ENCODE measurements at regions not wholly inside any gene's neighbourhood (a gene's known extent, or its start where the extent isn't known, plus 50 kb on each side); places are given as distances from the start of the nearest gene placed in this dataset.
"Not testable (repeated sequence)": the region's sequence is repeated elsewhere in the genome, so short reads cannot be mapped to it uniquely, and the experiment has no call there.

DNA sequence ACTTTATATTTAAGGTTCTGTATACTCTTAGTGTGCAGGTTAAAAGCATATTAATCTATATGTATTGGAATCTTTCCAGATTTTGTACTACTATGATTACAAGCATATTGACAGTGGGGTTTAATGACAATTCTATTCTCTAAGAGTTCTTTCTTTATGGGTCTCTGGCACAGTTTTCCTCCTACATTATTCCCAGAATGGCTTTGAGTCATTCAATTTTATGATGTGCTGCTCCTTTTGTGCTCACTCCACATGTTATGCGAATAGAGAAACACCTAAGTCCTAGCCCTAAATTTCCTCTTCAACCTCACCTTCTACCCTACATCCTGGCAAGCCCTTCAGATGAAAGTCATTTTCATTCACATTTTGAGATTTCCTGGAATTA is 209.9 kb upstream of the DIAPH2 start:
- intact Hi-C loops (cut with micrococcal nuclease; ENCODE audit: unreplicated experiment), result no loop called here
- no TSS peak for BruUV-seq (replicated peaks)
- CTCF ChIA-PET, result no interaction called here

DNA sequence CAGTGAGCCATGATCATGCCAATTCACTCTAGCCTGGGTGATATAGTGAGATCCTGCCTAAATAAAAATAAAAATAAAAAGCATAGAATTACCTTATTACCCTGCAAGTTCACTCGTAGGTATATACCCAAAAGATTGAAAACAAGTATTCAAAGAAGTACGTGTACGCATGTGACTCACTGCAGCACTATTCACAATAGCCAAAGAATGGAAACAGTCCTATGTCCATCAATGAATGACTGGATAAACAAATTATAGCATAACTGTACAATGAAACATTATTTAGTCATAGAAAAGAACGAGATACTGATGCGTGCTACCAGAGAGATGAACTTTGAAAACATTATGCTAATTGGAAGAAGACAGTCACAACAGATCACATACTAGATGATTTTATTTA is 204.6 kb upstream of the DIAPH2 start:
- no peak overlapping the region for H3K4me2 ChIP-seq
- H3K27ac ChIP-seq, result no peak overlapping the region
- no peak for DNase-seq
- H3F3A ChIP-seq (ENCODE audit: insufficient read depth, low read depth), result no peaks in the 10 kb centered on the region
- ChIA-PET POLR2A (ENCODE audit: unreplicated experiment) (no interaction called here), CTCF (no interaction called here)
- no peaks in the 10 kb centered on the region for H3K9me3 ChIP-seq (ENCODE audit: insufficient read depth, low read depth)
- intact Hi-C loops (cut with micrococcal nuclease; ENCODE audit: unreplicated experiment), result no loop called here
- H2AFZ ChIP-seq, result no peak overlapping the region
- H3K9me2 ChIP-seq (ENCODE audit: insufficient read depth), result no peaks in the 10 kb centered on the region
- H3K27me3 ChIP-seq (ENCODE audit: insufficient read depth, low read depth), result no peaks in the 10 kb centered on the region
- BruUV-seq (replicated peaks), result no TSS peak
- no peaks in the 10 kb centered on the region for H3K79me2 ChIP-seq (ENCODE audit: low read depth)
- no peaks in the 10 kb centered on the region for H4K20me1 ChIP-seq (ENCODE audit: insufficient read depth)
- no peaks in the 10 kb centered on the region for H3K36me3 ChIP-seq (ENCODE audit: low read depth)
- H3K4me1 ChIP-seq (replicated peaks; ENCODE audit: insufficient read depth), result peaks cover 8% of the 10 kb centered on the region; the same call in 1 of the 2 replicates
- no peak for TF ChIP-seq EZH2 (IDR thresholded peaks at IDR 0.05; ENCODE audit: low read depth)
- TF ChIP-seq, protein P1, sequence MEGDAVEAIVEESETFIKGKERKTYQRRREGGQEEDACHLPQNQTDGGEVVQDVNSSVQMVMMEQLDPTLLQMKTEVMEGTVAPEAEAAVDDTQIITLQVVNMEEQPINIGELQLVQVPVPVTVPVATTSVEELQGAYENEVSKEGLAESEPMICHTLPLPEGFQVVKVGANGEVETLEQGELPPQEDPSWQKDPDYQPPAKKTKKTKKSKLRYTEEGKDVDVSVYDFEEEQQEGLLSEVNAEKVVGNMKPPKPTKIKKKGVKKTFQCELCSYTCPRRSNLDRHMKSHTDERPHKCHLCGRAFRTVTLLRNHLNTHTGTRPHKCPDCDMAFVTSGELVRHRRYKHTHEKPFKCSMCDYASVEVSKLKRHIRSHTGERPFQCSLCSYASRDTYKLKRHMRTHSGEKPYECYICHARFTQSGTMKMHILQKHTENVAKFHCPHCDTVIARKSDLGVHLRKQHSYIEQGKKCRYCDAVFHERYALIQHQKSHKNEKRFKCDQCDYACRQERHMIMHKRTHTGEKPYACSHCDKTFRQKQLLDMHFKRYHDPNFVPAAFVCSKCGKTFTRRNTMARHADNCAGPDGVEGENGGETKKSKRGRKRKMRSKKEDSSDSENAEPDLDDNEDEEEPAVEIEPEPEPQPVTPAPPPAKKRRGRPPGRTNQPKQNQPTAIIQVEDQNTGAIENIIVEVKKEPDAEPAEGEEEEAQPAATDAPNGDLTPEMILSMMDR (conservative IDR thresholded peaks at IDR 0.05), result no peak
- no peak overlapping the region for H3K4me3 ChIP-seq

More for the DNA sequence above, 209.9 kb upstream of the DIAPH2 start:
- no peak overlapping the region for H3K4me3 ChIP-seq
- no peak for TF ChIP-seq EZH2 (IDR thresholded peaks at IDR 0.05; ENCODE audit: low read depth)
- H3K9me2 ChIP-seq (ENCODE audit: insufficient read depth), result no peaks in the 10 kb centered on the region
- H3K4me2 ChIP-seq, result peak overlapping the region; percentile 51
- H3F3A ChIP-seq (ENCODE audit: insufficient read depth, low read depth), result peaks cover 11% of the 10 kb centered on the region
- DNase-seq, result no peak
- H4K20me1 ChIP-seq (ENCODE audit: insufficient read depth), result no peaks in the 10 kb centered on the region
- H3K36me3 ChIP-seq (ENCODE audit: low read depth), result no peaks in the 10 kb centered on the region
- H3K79me2 ChIP-seq (ENCODE audit: low read depth), result no peaks in the 10 kb centered on the region
- H2AFZ ChIP-seq, result no peak overlapping the region
- POLR2A ChIA-PET (ENCODE audit: unreplicated experiment), result no interaction called here
- no peaks in the 10 kb centered on the region for H3K9me3 ChIP-seq (ENCODE audit: insufficient read depth, low read depth)
- peaks cover 19% of the 10 kb centered on the region for H3K4me1 ChIP-seq (replicated peaks; ENCODE audit: insufficient read depth)
- H3K27me3 ChIP-seq (ENCODE audit: insufficient read depth, low read depth), result no peaks in the 10 kb centered on the region
- H3K27ac ChIP-seq, result peak overlapping the region; percentile 71

DNA sequence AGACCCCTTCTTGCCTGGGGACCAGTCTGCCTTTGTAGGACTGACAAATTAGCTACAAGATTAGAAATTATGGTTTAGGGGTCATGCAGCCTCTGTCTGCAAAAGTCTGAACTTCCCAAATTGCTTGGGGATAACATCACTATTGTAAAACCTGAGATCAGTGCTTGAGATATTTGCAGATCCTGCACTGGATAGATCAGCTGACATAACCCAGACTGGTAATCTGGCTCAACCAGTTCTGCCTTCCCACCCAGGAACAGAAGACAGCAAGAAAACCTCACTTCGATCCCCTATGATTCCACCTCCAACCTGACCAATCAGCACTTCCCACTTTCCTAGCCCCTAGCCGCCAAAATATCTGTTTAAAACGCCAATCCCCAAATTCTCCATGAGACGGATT is 202.8 kb upstream of the DIAPH2 start:
- Histone ChIP-seq H3K27ac (no peak overlapping the region), H3K9me3 (ENCODE audit: insufficient read depth, low read depth) (no peaks in the 10 kb centered on the region), H3K4me3 (no peak overlapping the region), H3K9me2 (ENCODE audit: insufficient read depth) (no peaks in the 10 kb centered on the region), H4K20me1 (ENCODE audit: insufficient read depth) (no peaks in the 10 kb centered on the region), H3K79me2 (ENCODE audit: low read depth) (no peaks in the 10 kb centered on the region), H3K4me2 (no peak overlapping the region), H3K27me3 (ENCODE audit: insufficient read depth, low read depth) (no peaks in the 10 kb centered on the region), H3K36me3 (ENCODE audit: low read depth) (no peaks in the 10 kb centered on the region), H3K4me1 (replicated peaks; ENCODE audit: insufficient read depth) (peaks cover 4% of the 10 kb centered on the region; the same call in 1 of the 2 replicates), H2AFZ (no peak overlapping the region), H3F3A (ENCODE audit: insufficient read depth, low read depth) (no peaks in the 10 kb centered on the region)
- CTCF ChIA-PET, result no interaction called here
- POLR2A ChIA-PET (ENCODE audit: unreplicated experiment), result no interaction called here
- no TSS peak for BruUV-seq (replicated peaks)
- no peak for TF ChIP-seq EZH2 (IDR thresholded peaks at IDR 0.05; ENCODE audit: low read depth)
- TF ChIP-seq, protein P1 (conservative IDR thresholded peaks at IDR 0.05), result no peak
- intact Hi-C loops (cut with micrococcal nuclease; ENCODE audit: unreplicated experiment), result no loop called here
- DNase-seq, result no peak

DNA sequence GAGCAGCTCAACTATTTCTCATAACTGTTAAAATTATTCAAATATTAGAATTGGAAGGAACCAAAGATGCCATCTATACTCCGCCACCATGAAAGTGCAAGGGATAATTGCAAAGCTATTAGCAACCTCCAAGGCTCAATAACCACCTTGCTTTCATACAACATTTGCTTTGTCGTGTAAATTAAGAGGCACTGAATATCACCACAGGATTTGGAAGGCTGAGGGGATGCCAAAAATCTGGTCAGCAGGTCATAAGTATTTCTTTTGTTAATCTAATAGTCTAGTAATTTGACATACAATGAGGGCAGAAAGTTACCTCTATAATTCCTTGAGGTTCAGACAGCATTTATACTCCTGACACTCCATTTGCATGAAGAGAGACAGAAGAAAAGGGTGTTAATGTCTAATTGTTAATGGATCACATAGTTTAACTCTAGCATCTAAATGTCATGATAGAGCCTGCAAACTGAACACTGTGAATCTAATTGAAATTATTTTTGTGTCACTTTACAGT is 200.9 kb upstream of the DIAPH2 start:
- CTCF ChIA-PET, result no interaction called here
- TF ChIP-seq EZH2 (IDR thresholded peaks at IDR 0.05; ENCODE audit: low read depth), result no peak
- TF ChIP-seq, protein P1 (conservative IDR thresholded peaks at IDR 0.05), result no peak
- Histone ChIP-seq H3K4me3 (no peak overlapping the region), H3K27me3 (ENCODE audit: insufficient read depth, low read depth) (no peaks in the 10 kb centered on the region), H3K4me1 (replicated peaks; ENCODE audit: insufficient read depth) (peaks cover 4% of the 10 kb centered on the region; the same call in 1 of the 2 replicates), H3K36me3 (ENCODE audit: low read depth) (no peaks in the 10 kb centered on the region), H3K9me2 (ENCODE audit: insufficient read depth) (no peaks in the 10 kb centered on the region), H3K79me2 (ENCODE audit: low read depth) (no peaks in the 10 kb centered on the region), H3K27ac (no peak overlapping the region), H3K4me2 (no peak overlapping the region), H3F3A (ENCODE audit: insufficient read depth, low read depth) (no peaks in the 10 kb centered on the region), H4K20me1 (ENCODE audit: insufficient read depth) (no peaks in the 10 kb centered on the region), H2AFZ (no peak overlapping the region), H3K9me3 (ENCODE audit: insufficient read depth, low read depth) (no peaks in the 10 kb centered on the region)
- POLR2A ChIA-PET (ENCODE audit: unreplicated experiment), result no interaction called here
- BruUV-seq (replicated peaks), result no TSS peak
- intact Hi-C loops (cut with micrococcal nuclease; ENCODE audit: unreplicated experiment), result no loop called here
- DNase-seq, result no peak

DNA sequence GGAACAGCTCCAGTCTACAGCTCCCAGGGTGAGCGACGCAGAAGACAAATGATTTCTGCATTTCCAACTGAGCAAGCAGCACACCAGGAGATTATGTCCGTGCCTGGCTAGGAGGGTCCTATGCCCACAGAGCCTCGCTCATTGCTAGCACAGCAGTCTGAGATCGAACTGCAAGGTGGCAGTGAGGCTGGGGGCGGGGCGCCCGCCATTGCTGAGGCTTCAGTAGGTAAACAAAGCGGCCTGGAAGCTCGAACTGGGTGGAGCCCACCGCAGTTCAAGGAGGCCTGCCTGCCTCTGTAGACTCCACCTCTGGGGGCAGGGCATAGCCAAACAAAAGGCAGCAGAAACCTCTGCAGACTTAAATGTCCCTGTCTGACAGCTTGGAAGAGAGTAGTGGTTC is 198.0 kb upstream of the DIAPH2 start:
- H4K20me1 ChIP-seq (ENCODE audit: insufficient read depth); H3K4me3 ChIP-seq; DNase-seq; H3K79me2 ChIP-seq (ENCODE audit: low read depth); H3K36me3 ChIP-seq (ENCODE audit: low read depth); H3K9me2 ChIP-seq (ENCODE audit: insufficient read depth); CTCF ChIA-PET; H3F3A ChIP-seq (ENCODE audit: insufficient read depth, low read depth); H3K27me3 ChIP-seq (ENCODE audit: insufficient read depth, low read depth); H3K4me1 ChIP-seq (replicated peaks; ENCODE audit: insufficient read depth); intact Hi-C loops (cut with micrococcal nuclease; ENCODE audit: unreplicated experiment); POLR2A ChIA-PET (ENCODE audit: unreplicated experiment); H3K9me3 ChIP-seq (ENCODE audit: insufficient read depth, low read depth); H3K4me2 ChIP-seq; H2AFZ ChIP-seq; H3K27ac ChIP-seq; BruUV-seq (replicated peaks): not testable (repeated sequence)

Data from PC-9 (cell line).